Stomach (tissue), 4 donors: ENCODE measurements at regions not wholly inside any gene's neighbourhood (a gene's known extent, or its start where the extent isn't known, plus 50 kb on each side); places are given as distances from the start of the nearest gene placed in this dataset.

ENCODE experiments used
- EP300 ChIP-seq: sonication (generic); formaldehyde crosslinking; IDR thresholded peaks from one replicate; pipeline ENCODE4 v1.6.1; 2017; ENCODE audit warnings: antibody characterized with exemption
- POLR2A ChIP-seq, 4 donors: fragments of 450-650 bp; IDR thresholded peaks; one replicate each; pipeline ENCODE4 v1.6.1; 2016; ENCODE audit warnings: antibody characterized with exemption in 4 of 4, control low read depth in 2 of 4, mild to moderate bottlenecking in 1 of 4, moderate library complexity in 1 of 4
- TF ChIP-seq, protein P1 (sequence below), 7 experiments: fragments of 450-650 bp in 4 of 7; fragments of 200-600 bp in 3 of 7; sonication (generic) in 3 of 7; IDR thresholded peaks; one replicate each; pipeline ENCODE4 v1.5.1; 2016 to 2019; ENCODE audit warnings: antibody characterized with exemption in 7 of 7, control low read depth in 2 of 7, mild to moderate bottlenecking in 1 of 7

DNA sequence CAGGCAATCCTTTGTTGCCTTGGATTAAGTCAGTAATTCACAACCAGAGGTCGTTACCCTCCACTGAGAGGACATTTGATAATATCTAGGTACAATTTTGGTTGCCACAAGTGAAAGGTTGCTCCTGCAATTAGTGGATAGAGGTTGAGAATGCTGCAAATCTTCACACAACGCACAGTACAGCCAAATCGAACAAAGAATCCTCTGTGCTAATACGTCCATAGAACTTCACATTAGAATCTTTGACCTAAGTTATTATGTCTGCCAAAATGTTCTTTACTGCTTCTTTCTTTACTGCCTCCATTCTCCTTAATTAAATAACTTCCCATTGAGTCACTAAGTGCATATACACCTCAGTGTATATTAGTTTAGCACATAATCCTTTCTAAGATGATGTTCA is 879.5 kb downstream of the TRIB2 start:
- TF ChIP-seq, protein P1, sequence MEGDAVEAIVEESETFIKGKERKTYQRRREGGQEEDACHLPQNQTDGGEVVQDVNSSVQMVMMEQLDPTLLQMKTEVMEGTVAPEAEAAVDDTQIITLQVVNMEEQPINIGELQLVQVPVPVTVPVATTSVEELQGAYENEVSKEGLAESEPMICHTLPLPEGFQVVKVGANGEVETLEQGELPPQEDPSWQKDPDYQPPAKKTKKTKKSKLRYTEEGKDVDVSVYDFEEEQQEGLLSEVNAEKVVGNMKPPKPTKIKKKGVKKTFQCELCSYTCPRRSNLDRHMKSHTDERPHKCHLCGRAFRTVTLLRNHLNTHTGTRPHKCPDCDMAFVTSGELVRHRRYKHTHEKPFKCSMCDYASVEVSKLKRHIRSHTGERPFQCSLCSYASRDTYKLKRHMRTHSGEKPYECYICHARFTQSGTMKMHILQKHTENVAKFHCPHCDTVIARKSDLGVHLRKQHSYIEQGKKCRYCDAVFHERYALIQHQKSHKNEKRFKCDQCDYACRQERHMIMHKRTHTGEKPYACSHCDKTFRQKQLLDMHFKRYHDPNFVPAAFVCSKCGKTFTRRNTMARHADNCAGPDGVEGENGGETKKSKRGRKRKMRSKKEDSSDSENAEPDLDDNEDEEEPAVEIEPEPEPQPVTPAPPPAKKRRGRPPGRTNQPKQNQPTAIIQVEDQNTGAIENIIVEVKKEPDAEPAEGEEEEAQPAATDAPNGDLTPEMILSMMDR (IDR thresholded peaks at IDR 0.05) = no peak
- TF ChIP-seq EP300 = no peak
- TF ChIP-seq POLR2A (IDR thresholded peaks at IDR 0.05) = no peak
